GM12801 (cell line): ENCODE measurements at regions not wholly inside any gene's neighbourhood (a gene's known extent, or its start where the extent isn't known, plus 50 kb on each side); places are given as distances from the start of the nearest gene placed in this dataset.

Experiments used
- CTCF ChIP-seq: IDR thresholded peaks from one replicate; pipeline ENCODE4 v1.5.1; 2011; ENCODE audit warnings: control low read depth; ENCODE audit not compliant: insufficient read length; ENCODE audit errors: extremely low read depth

GRCh38 chr20:4546786-4547185 is 139.5 kb upstream of the PRNP start:
- no peak for TF ChIP-seq CTCF

- no peak for TF ChIP-seq CTCF
Measured at GRCh38 chr20:4546342-4546741, 139.9 kb upstream of the PRNP start.

GRCh38 chr20:4545526-4545925 is 140.7 kb upstream of the PRNP start:
- no peak for TF ChIP-seq CTCF

GRCh38 chr20:4544765-4545164 is 141.5 kb upstream of the PRNP start:
- TF ChIP-seq CTCF = no peak

- TF ChIP-seq CTCF = no peak
Measured at GRCh38 chr20:4542270-4542669, 144.0 kb upstream of the PRNP start.

GRCh38 chr20:4534315-4534714 is 151.9 kb upstream of the PRNP start:
- no peak for TF ChIP-seq CTCF

- no peak for TF ChIP-seq CTCF
Measured at GRCh38 chr20:4533368-4534133, 152.7 kb upstream of the PRNP start.
